ENCODE measurements at regions not wholly inside any gene's neighbourhood (a gene's known extent, or its start where the extent isn't known, plus 50 kb on each side); places are given as distances from the start of the nearest gene placed in this dataset.
"Not testable (repeated sequence)": the region's sequence is repeated elsewhere in the genome, so short reads cannot be mapped to it uniquely, and the experiment has no call there.

DNA sequence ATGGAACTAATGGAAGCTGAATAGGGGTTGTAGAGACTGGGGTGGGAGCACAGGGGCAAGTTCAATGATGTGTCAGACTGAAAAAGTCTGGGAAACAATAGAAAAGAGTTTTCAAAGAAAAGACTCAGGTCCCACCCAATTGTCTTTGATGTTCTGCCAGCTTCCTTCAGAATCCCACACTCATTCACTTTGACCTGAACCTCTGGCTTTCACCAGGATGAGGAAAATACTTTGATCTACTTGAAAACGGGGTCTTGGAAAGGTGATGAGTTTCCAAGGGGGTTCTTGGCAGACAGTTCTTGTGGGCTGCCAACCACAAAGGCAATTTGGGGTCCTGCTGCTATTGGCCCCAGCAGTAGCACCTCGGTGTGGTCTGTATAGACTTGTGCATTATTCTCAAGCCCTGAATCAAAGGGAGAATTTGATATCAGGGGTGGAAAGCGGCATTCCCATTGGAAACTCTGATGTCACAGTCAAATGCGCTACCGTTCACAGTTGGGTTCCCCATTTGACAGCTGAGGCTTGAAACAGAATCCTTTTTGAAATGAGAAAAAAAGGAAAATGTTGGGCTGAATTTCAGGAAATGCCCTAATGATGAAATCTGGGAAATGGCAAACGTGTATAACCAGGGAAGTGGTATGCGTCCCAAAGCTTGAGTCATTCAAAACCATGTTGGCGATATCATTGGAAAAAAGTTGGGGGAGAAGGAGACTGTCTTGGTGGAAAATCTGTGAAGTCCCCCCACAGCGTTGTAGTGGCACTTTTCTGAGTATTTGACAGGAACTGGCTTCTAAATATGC lies 229.2 kb upstream of the LRTM1 start:
- DNase-seq: no peak

DNA sequence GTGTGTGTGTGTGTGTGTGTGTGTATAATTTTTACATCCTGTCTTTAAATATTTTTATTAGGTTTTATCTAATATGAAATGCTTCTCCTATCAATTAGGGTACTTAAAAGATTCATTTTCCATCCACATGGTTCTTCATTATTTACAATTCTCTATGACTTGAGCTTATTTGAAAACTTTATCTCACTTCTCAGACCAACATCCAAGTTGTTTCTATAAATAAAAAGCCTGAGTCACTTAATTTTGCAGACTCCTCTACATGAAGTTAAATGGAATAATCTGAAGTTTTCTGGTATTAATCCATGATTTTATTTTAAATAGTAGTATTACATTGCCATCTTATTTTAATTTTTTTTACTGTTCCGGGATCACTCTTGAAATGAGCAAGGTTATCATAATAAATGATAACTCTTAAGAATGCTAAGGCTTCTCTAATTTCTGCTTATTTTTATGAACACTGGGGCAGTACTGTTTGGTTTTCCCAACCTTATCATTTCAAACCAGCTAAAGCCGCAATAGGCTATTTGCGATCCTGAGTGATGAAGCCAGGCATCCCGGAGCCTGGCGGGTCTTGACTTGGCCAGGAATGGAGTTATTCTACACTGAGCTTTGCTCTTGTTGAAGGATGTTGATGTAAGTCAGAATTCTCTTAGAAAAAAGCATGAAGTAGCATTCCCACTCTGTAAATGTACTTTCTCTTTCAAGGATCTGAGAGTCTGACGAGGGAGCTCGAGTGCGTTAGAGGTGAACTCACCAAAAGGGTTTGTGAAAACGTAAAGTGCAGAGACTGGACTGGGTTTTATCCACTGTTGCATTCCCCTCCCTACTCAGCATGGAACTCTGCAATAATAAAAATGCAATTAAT lies 220.2 kb upstream of the LRTM1 start:
- DNase-seq: no peak

DNA sequence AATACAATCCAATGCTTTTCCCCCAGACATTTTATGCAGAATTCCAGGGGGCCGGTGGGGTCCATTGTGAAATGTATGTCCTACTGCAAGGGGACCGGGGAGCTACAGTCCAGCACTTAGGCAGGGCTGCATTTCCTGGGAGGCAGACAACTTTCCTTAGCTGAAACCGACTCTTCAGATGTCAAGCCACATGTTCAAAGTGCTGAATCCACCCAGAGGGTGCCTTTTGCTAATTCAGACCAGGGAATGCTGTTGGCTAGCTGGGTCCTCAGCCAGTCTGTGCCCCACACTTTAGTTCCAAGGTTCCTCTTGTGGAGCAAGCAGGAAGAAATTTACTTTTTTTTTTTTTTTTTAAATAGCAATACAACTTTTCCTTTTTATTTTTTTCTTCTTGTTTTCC lies 219.5 kb upstream of the LRTM1 start:
- no peak for DNase-seq

DNA sequence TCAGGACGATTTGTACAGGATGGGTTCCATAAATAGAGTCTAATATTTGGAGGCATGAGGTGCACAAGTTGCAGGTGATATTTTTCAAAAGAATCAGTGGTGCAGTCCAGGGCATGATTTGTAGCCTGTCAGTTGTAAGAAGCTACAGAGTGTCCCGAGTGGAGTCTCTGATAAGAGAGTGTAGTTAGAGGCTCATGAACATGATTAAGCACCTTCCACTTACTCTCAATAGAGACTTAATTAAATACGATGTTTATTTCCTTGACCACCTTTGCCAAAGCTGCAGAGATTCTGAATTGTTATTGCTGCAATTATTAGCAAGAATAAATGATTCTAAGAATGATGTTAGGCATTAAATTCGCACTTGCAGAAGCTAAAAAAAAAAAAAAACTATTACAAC lies 218.4 kb upstream of the LRTM1 start:
- no peak for DNase-seq

DNA sequence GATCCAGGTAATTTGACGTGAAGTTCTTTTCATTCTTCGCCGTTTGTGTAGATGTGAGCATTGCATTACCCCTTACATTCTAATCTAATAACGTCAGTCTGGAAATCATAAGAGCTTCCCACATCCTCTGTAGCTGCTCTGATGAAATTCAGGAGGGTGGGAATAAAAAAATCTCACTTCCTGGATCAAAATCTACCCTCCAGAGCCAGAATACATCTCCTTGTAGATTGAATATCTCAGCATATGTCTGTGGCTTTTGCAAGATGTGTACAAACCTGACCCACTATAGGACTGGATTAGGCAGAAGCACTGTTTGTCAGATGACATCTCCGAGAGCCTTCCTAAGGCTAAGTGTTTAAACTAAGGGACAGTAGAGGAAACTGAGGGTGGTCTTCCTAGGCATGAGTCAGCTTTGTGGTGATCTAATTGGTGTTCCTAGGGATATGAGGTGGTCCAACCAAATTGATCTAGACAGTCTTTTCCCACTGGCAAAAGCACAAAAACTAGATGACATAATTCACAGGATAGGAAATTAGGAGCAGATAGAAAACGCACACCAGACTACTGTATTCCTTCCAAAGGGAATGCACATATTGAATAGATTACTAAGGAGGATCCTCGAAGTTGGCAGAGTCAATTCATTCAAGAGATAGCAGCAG lies 216.3 kb upstream of the LRTM1 start:
- DNase-seq: peak; percentile 48

DNA sequence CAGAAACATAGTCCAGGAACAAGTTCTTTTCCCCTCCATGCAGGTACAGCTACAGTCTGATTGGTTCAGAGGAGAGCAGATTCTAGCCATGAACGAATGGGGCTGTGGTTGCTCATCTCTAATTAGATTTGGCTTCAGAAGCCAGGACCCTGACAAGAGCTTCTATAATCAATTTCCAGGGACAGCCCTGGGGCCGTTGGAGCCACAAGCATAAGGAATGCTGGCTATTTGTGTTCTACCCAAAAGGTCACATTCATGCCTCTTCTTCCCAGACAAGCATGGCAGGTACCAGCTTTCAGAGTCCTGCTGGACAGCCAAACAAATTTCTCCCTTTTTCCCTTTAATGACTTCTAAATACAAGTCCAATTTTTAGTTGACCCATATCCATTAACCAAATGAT lies 215.5 kb upstream of the LRTM1 start:
- DNase-seq: no peak

DNA sequence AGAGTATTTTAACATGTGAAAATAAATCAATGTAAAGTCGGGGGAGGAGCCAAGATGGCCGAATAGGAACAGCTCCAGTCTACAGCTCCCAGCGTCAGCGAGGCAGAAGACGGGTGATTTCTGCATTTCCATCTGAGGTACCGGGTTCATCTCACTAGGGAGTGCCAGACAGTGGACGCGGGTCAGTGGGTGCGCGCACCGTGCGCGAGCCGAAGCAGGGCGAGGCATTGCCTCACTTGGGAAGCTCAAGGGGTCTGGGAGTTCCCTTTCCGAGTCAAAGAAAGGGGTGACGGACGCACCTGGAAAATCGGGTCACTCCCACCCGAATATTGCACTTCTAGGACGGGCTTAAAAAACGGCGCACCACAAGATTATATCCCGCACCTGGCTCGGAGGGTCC lies 208.4 kb upstream of the LRTM1 start:
- DNase-seq: not testable (repeated sequence)

DNA sequence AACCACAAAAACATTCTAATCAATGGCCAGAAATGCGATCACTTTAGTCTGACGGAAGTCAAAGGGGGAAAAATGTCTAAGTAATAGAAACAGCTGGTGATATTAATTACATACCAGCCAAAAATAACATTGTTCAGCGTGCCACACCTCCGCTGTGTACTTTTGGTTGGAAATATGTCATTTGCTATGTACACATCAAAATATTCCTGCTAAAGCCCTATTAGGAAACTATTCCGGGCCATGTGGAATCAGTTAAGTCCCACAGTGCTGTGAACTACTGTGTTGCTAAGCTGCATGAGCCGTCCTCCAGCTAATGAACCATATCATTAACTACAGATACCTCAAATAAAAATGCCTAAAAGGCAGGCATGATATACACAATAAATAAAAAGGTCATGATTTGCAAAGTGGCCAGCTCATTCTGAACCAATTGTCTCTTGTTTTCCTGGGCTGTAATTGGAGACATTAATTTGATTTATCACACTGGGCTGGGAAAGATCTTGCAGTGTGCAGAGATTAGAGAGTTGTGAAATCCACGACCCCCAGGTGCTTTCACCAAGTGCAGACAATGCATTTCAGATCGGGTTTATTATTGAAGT lies 200.5 kb upstream of the LRTM1 start:
- DNase-seq: peak; percentile 32

DNA sequence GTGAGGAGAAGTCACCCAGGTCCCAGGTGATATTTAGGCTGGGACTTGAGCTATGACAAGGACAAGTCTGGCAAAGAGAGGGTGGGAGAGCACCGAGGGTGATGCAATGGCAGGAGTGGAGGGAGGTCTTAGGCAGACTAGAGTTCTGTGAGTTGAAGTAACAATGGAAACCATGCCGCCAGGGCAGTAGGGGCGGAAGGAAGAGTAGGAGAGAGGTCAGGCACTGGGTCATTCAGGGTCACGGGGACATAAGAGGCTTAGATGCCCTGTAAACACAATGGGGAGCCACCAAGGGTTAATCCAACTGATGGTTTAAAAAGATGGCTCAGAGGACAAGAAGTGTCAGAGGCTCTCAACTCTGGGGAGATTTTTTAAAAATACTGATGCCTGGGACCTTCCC lies 199.7 kb upstream of the LRTM1 start:
- DNase-seq: no peak

DNA sequence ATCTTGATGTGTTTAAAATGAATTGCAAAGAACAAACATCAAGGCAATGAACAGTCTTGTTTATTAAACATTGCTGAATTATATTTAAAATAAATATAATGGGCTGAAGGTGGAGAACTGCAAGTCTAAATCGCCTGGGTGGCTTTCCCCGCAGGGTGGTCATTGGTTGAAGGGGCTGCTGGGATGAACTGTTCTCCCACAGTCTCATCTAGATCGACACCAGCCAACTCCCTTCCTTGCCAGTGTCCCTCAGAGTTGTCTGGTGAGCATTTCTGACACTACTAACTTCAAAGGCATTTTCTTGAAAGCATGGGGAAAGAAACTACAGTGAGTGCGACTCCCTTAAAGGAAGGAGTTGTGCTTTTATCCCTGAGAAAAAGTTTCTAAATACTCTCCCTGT lies 196.5 kb upstream of the LRTM1 start:
- no peak for DNase-seq
